ENCODE measurements at regions not wholly inside any gene's neighbourhood (a gene's known extent, or its start where the extent isn't known, plus 50 kb on each side); places are given as distances from the start of the nearest gene placed in this dataset.
"Not testable (repeated sequence)": the region's sequence is repeated elsewhere in the genome, so short reads cannot be mapped to it uniquely, and the experiment has no call there.

DNA sequence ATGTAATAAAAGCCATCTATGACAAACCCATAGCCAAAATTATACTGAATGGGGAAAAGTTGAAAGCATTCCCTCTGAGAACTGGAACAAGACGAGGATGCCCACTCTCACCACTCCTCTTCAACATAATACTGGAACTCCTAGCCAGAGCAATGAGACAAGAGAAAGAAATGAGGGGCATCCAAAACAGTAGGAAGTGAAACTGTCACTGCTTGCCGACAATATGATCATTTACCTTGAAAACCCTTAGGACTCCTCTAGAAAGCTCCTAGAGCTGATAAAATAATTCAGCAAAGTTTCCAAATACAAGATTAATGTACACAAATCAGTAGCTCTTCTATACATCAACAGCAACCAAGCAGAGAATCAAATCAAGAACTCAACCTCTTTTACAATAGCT, 241.0 kb upstream of the ZEB2 start:
- DNase-seq (ENCODE audit: low read depth in 3 of 3) = not testable (repeated sequence)

- no peak for DNase-seq (ENCODE audit: low read depth in 3 of 3)
Measured at GRCh38 chr2:144759746-144760145, 239.8 kb upstream of the ZEB2 start.

DNA sequence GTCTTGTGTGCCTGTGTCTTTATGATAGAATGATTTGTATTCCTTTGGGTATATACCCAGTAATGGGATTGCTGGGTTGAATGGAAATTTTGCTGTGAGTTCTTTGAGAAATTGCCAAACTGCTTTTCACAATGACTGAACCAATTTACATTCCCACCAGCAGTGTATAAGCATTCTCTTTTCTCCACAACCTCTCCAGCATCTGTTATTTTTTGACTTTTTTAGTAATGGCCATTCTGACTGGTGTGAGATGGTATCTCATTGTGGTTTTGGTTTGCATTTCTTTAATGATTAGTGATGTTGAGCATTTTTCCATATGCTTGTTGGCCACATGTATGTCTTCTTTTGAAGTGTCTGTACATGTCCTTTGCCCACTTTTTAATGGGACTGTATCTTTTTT, 238.3 kb upstream of the ZEB2 start:
- not testable (repeated sequence) for DNase-seq (ENCODE audit: low read depth in 3 of 3)

GRCh38 chr2:144753416-144753815, 233.5 kb upstream of the ZEB2 start:
- DNase-seq (ENCODE audit: low read depth in 3 of 3) = no peak

- DNase-seq (ENCODE audit: low read depth in 3 of 3) = no peak
Measured at GRCh38 chr2:144751142-144751905, 231.4 kb upstream of the ZEB2 start.

GRCh38 chr2:144749188-144749587, 229.3 kb upstream of the ZEB2 start:
- DNase-seq (ENCODE audit: low read depth in 3 of 3) = no peak

- DNase-seq (ENCODE audit: low read depth in 3 of 3) = no peak
Measured at GRCh38 chr2:144748443-144748842, 228.5 kb upstream of the ZEB2 start.

- no peak for DNase-seq (ENCODE audit: low read depth in 3 of 3)
Measured at GRCh38 chr2:144747571-144747970, 227.7 kb upstream of the ZEB2 start.

GRCh38 chr2:144745424-144745823, 225.5 kb upstream of the ZEB2 start:
- DNase-seq (ENCODE audit: low read depth in 3 of 3) = no peak

DNA sequence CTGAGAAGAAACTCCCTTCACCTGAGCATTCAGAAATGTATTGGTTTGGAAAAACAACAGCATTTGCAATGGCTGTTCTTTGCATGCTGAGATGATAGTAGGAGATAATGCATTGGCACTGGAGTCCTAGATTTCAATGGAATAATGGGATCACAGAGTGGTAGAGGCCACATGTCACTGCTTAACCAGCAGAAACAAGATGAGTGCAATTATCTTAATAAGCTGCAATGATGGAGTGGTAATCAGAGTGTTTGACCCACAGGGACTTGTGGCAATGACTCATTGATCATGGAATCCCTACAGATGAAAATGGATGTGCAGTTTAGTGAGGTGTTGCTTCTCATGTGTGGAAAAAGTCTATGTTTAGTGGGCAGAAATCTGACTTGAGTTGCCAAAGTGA, 218.8 kb upstream of the ZEB2 start:
- no peak for DNase-seq (ENCODE audit: low read depth in 3 of 3)

DNA sequence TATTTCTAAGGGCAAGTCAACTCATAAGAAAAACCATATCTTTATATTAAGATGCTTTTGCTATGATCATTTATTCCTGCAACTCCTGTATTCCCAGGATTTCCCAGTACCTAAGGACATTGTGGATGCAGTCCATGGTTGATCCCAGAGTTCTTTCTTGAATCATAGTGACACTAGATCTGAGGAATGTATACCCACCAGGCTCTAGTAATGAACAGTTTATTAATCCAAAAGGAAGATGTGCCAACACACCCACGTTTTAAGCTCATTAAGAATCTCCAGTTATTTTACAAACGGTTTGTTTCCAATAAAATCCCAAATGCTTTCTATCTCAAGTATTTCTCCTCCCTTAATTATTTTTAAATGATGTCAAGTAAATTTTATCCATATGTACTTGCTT, 210.8 kb upstream of the ZEB2 start:
- DNase-seq (ENCODE audit: low read depth in 3 of 3) = no peak

- DNase-seq (ENCODE audit: low read depth in 3 of 3) = not testable (repeated sequence)
Measured at GRCh38 chr2:144724460-144724859, 204.5 kb upstream of the ZEB2 start.

DNA sequence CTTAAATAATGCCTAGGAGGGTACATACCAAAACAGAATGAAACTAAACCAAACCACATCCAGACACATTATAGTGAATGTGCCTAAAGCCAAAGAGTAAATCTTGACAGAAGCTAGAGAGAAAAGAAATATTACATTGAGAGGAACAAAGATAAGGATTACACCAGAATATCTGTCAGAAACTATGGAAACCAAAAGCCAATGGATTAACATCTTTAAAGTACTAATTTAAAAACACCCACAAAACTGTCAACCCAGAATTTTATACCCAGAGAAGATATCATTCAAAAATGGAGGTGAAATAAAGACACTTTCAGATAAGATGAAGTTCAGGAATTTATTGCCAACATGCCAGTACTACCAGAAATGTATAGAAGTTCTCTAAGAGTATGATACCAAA, 198.5 kb upstream of the ZEB2 start:
- no peak for DNase-seq (ENCODE audit: low read depth in 3 of 3)

DNA sequence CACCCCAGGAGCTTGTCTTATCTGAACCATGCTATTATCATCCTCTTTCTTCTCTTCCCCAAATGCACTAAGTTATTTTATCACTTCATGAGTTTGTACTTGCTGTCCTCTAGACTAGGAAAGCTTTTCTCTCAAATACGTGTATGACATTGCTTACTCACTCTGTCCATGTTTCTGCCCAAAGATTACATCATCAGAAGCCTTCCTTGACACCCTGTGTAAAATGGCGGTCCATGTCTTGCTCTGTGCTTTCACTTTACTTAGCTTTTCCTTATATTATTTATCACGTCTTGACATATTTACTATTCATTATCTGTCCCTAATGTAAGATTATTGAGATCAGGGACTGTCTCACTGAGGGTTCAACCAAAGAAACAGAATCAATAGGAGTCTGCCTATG, 196.1 kb upstream of the ZEB2 start:
- DNase-seq (ENCODE audit: low read depth in 3 of 3) = no peak

DNA sequence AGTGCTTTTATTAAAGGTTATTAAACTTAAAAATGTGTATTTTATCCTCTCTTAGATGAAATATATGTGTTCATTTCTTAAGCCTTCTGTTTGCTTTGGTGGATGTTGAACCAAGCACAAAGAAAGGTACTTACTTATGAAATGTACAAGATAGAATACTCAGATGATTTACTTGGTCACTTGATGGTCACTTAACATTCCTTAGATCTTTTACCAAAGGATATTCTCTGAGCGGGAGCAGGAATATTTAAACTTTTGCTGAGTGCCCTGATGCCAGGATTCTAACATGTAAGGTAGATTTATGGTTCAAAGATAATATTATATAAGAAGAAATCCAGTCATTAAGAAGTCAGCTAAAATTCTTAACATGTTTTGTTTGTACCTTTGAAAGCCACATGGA, 193.5 kb upstream of the ZEB2 start:
- DNase-seq (ENCODE audit: low read depth in 3 of 3) = no peak

GRCh38 chr2:144712550-144712940, 192.6 kb upstream of the ZEB2 start:
- no peak for DNase-seq (ENCODE audit: low read depth in 3 of 3)

DNA sequence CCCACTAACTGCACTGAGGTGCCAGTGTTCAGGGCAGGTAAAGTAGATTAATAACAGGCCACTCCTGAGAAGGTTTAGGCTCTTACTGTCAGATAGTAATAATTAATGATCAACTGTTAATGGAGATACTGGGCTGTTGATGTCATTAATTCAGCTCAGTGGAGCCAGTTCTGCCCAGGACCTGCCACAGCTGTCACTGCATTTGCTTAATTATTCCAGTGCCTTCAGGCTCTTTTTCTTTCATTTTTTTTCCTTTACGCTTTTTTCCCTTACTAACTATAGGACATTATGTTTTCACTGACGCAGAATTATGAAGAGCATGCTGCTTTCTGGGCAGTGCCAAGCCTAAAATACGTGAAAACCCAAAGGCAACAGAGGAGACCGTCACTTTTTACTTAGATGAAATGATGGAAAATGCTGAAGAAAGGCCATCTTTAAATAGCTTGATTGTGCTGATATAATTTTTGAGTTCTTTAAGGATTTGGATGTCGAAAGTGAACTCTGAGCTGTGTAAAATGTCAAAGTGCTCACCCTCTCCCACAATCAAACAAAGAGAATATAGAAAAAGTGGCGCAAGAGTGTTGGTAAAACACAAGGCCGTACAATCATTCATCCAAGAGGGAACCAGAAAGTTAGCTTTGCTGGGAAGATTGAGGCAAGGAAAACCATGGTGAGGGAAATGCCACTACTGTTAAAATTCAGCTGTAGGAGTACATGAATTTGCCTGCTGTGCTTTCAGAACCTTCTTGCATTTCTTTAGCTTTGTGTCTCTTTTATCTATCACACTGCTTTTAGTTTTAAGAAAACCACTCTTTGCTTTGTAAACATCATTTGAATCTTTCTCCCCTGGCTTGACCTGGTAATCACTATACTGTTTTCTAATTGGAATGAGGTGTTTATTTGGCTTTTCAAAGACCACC, 192.0 kb upstream of the ZEB2 start:
- no peak for DNase-seq (ENCODE audit: low read depth in 3 of 3)

DNA sequence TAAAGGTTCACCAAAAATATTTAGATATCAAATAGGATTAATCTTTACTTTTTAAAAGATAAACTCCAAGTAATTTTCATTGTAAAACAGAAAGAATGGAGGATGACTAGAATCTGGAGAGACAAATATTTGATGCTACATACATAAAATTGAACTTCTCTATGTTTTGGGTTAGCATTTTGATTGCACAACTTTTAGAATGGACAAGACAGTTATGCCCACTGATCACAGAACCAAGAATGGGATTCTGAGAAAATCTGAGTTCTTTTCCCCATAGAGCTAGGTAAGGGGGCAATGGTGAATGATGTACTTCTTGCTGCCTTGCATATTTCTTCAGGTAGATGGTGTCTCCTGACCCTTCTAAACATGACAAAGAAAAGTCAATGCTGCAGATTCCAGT, 191.2 kb upstream of the ZEB2 start:
- no peak for DNase-seq (ENCODE audit: low read depth in 3 of 3)

DNA sequence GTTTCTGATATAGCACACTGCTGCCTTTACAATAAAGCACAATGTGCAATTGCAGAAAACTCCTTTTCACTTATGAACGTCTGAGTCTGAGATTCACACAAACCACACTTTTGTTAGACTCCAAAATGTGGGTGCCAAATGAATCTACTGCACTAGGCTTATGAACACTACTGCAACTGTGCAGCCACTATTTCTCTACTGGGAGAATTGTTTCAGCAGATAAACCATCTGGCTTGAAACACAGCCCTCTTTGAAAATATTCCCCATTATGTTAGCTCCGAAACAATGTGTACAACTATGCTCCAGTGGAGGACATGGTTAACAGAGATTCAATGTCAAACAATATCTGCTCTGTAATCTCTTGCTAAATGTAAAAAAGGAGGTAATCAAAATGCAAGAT, 188.7 kb upstream of the ZEB2 start:
- DNase-seq (ENCODE audit: low read depth in 3 of 3) = no peak

DNA sequence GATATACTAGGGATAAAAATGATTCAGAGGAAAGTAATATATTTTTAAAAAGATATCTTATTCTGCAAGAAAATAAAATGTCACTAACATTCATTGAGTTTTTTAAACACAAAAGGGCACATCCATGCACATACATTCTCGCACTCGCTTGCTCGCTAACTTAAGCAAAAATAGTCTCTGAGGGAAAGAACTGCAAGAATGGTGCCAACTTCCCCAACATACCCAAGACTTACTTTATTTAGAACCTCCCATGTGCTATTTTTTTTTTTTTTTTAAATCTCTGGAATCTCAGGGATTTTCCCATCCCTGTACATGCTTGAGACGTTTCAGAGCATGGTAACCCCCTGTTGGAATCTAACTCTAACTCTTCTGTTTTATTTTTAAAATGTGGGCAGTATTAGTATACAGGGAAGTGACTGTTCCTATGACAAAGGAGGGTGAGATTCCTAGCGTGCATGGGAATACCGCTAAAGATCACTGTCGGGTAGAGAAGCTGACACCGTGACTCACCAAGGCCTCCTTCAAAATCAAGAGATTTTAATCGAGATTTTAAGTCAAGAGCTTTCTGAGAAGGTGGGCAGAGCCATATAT, 187.9 kb upstream of the ZEB2 start:
- no peak for DNase-seq (ENCODE audit: low read depth in 3 of 3)

DNA sequence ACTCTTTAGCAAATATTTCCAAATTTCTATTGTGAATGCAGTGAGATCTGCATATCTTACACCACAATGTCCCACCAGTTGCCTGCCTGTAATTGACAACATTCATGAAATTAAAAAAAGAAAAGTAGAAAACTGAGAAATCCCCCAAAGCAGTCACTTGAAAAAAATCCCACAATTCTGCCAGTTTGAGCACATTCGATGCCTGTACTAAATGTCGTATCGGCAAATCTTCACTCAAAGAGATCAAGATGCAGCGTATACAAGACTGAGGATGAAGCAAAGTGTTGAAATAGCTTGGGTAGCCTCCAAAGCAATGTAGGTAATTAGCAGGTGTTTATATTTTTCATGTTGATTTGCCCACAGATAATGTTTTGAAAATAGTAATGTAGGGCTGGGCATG, 186.7 kb upstream of the ZEB2 start:
- no peak for DNase-seq (ENCODE audit: low read depth in 3 of 3)

DNA sequence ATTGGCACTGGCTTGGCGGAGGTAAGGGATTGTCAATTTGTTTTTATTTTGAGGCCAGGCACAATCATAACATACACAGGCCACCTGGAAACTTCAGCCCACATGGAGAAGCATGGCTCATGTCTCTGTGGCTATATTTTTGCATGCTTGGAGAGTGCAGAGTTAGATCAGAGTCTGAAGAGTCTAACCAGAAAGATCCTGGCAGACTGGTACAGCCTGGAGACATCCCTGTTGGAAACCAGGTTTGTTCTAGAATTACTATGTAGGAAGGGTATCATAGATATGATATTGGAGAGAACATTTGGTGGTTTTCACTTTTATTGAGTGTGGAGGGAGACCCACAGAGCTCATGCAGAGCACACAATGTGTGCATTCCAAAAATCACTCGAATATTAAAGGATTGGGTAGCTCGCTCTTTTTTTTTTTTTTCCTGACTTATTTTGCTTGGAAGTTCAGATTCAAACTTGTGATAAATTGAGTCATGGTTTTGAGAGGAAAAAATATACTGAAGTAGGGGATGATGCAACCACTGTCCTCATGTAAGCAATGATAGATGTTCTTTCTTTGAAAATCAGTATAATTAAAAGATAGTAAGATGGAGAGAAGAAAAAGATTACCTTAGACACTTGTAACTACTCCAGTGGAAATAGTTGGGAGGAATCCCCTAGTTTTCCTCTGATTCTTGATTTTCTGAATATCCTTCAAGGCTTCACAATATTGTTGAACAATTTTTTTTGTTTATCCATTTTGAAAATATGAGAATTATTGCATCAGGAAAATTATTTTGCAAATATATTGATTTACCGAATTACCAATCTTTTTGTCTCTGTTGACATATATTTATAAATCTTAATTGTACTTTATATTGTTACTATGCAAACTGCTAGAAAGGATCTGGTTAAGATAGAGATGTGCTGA, 185.7 kb upstream of the ZEB2 start:
- no peak for DNase-seq (ENCODE audit: low read depth in 3 of 3)
